NCI-H1105 treated with DMSO at 0.1 percent for 48 hours (cell line): ENCODE measurements at regions not wholly inside any gene's neighbourhood (a gene's known extent, or its start where the extent isn't known, plus 50 kb on each side); places are given as distances from the start of the nearest gene placed in this dataset.

Source experiments
- DNase-seq: peaks from one replicate; lab custom pipeline; 2025; lab: John Stamatoyannopoulos, UW

DNA sequence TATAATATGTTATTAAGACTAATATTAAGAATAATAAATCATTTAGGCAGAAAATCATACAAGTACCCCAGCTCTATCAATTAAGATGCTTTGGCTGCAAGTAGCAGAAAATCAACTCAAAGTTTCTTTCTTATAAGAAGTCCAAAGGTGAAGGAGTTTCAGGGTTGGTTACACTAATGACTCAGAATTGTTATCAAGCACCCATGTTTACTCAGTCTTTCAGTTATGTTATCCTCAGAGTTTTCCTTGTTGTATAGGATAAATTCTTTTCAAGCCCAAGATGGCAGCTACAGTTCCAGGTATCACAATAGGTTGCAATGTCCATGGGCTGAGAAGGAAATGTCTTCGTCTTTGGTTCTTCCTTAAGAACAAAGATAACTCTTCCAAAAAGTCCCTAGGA lies 163.6 kb downstream of the TNFSF18 start:
- DNase-seq, result no peak

- DNase-seq, result no peak
These were observed 157.4 kb downstream of the TNFSF18 start for GRCh38 chr1:172893146-172893841.

DNA sequence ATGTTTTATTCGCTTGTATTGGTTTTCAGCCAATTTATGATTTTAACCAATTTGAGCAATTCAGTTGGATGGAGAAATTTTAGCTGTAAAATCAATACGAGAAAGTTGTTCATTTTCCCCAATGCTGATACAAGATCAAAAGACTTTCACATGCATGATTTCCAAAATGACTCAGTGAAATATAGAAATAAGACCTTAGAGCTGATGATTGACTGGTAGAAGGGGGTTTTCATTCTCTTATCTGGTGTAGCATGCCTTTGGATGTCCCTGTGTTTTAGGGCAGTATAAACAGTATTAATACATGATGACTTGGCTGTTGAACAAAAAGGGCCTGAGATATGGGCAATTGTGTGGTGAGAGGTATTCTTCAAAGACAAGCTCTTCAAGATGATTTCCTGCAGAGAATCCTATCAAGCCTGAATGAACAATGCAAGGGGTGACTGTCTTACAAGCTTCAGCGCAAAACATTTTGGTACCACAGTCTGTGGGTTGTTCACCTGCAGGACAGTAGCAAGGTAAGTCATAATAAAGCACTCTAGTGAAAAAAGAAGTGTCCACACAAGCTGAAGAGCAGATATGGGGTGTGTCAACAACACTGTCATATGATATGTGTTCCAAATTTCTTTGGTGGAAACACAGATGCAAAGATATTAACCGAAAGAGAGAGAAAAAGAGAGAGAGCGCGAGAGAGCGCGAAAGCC lies 156.2 kb downstream of the TNFSF18 start:
- no peak for DNase-seq

DNA sequence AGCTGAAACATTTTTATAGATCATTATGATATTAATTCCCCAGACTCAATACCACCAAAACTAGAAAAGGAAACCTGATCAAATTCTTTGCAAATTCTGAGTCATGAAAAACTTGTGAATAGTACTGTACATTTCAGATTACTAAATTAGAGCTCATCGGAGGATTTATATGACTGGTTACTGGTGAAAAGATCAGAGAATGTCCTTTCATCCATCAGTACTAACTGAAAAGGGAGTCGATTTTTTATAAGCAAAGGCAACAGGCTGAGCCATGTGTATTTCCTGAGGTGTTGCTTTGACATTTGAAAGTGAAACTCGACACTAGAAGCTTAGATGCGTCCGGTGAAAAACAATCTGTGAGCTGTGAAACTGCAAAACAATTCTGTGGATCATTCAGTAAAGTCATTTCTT lies 155.7 kb downstream of the TNFSF18 start:
- peak; percentile 1 for DNase-seq

DNA sequence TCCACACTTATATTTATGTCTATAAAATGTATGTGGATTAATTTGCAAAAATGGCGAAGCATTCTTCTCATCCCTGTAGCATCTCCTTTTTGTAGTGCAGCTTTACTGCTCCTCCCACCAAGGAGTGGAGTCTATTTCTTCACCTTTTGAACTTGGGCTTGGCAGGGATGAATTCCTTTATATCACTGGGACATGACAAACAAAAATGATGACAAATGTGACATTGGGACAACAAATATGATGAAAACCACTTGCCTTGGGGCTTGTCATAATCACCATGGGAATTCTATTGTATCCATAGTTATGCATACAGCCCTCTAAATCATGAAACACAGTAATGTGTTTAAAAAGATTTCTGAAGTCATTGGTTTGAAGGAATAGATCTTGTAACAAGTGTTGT lies 155.0 kb downstream of the TNFSF18 start:
- DNase-seq, result no peak

GRCh38 chr1:172897738-172898137 lies 153.0 kb downstream of the TNFSF18 start:
- no peak for DNase-seq

DNA sequence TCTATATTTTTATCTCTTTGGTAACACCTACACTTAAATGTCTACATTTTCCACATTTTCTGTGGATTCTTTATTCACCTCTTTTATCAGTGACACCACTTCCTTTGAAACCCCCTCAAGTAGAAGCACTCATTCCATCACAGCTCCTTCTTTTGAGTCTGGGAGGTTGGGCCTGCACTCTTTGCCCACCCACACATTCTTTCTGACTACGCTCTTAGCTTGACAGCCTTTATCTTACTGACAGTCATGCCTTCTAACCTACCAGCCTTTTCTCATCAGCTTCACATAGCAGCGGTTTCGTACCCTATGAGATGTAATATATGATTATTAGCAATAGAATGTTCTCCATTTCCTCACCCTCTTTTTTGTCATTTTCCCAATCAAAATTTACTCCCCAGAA lies 151.9 kb downstream of the TNFSF18 start:
- DNase-seq, result no peak

- DNase-seq, result no peak
These were observed 150.3 kb downstream of the TNFSF18 start for GRCh38 chr1:172900376-172900997.

GRCh38 chr1:172902200-172902599 lies 148.5 kb downstream of the TNFSF18 start:
- no peak for DNase-seq

GRCh38 chr1:172902861-172903381 lies 147.8 kb downstream of the TNFSF18 start:
- no peak for DNase-seq

DNA sequence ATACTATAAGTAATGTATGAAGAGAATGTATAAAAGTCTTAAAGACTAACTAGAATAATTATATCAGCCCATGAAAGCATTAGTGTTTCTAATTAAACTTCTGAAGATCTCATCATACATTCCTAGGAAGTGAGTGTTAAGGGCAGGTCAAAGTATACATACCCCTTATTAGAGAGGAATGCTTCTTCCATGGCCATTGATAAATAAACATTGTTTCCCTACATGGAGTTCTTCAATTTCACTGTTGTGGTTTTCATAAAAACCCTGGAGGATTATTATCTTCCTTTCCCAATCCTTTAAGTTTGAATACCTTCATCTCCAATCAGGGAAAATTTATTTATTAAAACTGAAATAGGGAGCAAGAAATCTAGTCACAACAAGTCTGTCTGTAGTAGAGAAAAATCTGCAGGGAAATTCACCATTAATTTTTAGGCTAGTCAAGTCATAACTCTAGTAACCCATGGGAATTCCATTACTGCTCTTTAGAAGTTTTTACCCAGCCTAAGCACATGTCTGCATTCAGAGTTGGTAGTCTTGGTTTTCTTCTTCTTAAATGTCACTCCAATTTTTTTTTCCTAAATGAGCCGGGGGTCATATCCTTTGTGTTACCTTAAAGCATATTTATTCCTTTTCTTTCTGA lies 147.0 kb downstream of the TNFSF18 start:
- no peak for DNase-seq

GRCh38 chr1:172905452-172905851 lies 145.3 kb downstream of the TNFSF18 start:
- DNase-seq, result no peak

GRCh38 chr1:172906778-172907592 lies 143.8 kb downstream of the TNFSF18 start:
- no peak for DNase-seq

DNA sequence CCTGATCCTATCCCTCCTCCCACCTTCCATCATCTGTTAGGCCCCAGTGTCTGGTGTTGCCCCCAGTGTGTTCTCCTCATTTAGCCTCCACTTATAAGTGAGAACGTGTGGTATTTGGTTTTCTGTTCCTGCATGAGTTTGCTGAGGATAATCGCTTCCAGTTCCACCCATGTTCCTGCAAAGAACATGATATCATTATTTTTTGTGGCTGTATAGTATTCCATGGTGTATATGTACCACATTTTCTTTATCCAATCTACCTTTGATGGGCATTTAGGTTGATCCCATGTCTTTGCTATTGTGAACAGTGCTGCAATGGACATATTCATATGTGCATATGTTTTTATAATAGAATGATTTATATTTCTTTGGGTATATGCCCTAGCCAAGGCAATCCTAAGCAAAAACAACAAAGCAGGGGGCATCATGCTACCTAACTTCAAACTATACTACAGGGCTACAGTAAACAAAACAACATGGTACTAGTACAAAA lies 142.9 kb downstream of the TNFSF18 start:
- no peak for DNase-seq

DNA sequence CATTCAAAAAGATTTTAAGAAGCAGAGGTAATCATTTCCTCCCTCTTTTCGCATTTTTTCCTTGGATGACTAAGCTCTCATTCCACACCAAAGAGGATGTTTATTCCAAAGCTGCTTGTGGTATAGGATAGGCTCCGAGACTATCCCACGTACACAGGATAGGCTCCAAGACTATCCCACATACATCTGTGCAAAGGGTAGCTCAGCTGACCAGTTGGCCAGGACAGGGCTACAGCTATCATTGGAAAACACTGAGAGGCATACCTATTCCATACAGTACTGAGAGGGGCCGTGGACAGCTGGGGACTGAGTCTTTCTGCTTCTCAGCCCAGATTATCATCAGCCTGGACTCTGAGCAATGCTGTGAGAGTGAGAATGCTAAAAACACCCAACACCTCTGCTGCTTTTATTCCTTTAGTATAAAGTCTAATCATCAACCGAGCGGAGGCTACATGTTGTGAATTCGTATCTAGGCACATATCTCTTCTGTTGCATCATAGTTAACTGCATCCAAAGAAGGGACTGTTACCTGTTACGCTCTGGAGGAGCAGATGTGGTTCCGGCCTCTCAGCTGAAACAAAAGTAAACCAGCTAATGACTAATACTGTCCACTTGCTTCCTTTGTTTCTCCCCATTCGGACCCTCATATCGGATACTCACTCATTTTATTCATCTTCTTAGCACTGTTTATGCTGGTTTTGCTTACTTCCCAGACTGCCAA lies 141.0 kb downstream of the TNFSF18 start:
- DNase-seq, result no peak

DNA sequence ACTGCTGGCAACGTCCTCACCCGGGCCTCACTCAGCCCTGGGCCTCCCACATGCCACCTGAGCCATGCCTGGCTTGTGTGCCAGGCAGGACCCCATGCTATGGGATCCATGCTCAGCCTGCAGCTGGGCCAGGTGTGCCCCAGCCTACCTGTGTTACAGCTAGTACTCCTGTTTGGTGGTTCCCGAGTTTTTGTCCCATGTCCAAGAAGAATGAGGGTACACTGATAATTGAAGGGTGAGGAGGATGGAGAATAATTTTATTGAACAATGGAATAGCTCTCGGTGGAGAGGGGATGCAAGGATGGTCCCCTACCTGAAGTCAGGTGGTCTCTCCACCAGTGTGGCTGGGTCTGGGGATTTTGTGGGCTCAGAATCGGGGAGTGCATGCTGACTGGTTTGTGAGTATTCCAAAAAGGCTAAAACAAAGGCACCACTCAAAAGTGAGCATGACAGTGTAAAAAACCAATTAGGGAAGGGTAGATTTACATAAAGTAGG lies 137.9 kb downstream of the TNFSF18 start:
- DNase-seq, result no peak

DNA sequence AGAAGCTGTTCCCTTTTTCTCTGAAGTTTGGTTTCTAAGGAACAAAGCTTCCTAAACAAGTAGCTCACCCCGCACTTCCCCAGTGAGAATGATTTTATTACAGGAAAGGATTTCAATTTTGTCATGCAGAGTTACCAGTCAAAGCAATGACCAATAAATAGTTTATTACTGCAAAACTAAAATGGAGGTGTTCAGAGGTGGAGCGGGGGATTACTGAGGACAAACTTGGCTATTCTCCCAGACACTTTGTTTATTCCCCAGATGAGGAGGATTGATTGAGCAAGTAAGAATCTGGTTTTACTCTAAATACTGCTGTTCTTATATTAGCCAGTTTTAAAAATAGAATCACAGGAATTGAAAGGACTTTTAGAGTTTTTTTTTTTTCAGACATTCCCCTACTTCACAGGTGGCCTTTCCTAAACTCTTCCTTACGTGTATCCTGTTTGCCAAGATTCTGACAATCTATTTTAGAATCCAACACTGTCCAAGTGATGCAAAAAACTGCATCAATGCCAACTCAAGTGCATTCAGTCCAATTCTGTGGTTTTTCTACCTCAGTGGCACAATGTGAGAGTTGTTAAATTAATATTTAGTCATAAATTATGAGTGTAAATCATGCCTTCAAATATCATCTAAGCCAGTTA lies 136.1 kb downstream of the TNFSF18 start:
- no peak for DNase-seq

- no peak for DNase-seq
These were observed 135.5 kb downstream of the TNFSF18 start for GRCh38 chr1:172915271-172915670.

- no peak for DNase-seq
These were observed 134.6 kb downstream of the TNFSF18 start for GRCh38 chr1:172916116-172916515.

DNA sequence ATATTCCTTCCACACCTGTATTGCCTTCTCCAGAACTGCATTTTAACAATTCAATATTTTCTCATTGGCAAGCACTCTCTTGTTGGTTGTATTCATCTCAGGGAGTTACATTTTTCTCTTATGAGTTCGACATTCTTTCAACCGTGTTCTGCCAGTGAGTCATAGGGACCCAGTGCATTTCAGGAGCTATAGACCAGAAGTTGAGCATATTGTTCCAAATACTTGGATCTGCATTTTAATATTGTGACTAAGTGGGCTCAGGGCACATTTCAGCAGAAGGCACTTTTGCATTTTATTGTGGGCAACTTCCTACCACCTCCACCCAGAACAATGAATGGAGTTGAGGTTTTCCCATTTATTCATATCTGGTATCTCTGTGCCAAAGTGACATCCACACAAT lies 132.8 kb downstream of the TNFSF18 start:
- no peak for DNase-seq
